HepG2 (cell line): ENCODE measurements at regions not wholly inside any gene's neighbourhood (a gene's known extent, or its start where the extent isn't known, plus 50 kb on each side); places are given as distances from the start of the nearest gene placed in this dataset.

Experiments used
- ADNP ChIP-seq: sonication (generic); formaldehyde crosslinking; IDR thresholded peaks from 2 replicates; pipeline ENCODE4 v1.4.0; 2020; ENCODE audit warnings: missing genetic modification reagents
- ATAD3A ChIP-seq: sonication (generic); formaldehyde crosslinking; IDR thresholded peaks from 2 replicates; pipeline ENCODE4 v1.4.0; 2020; ENCODE audit warnings: missing genetic modification reagents
- NFRKB ChIP-seq: fragments of 450-650 bp; IDR thresholded peaks from 2 replicates; pipeline ENCODE4 v1.6.1; 2017
- SMAD1 ChIP-seq: sonication (generic); formaldehyde crosslinking; IDR thresholded peaks from 2 replicates; pipeline ENCODE4 v1.4.0; 2020; ENCODE audit warnings: missing genetic modification reagents, low read depth, mild to moderate bottlenecking, borderline replicate concordance
- SMYD3 ChIP-seq: sonication (generic); formaldehyde crosslinking; IDR thresholded peaks from 2 replicates; pipeline ENCODE4 v1.8.1; 2023; ENCODE audit warnings: mild to moderate bottlenecking, missing genetic modification reagents
- STAT6 ChIP-seq: sonication (generic); formaldehyde crosslinking; IDR thresholded peaks from 2 replicates; pipeline ENCODE4 v1.4.0; 2020; ENCODE audit warnings: missing genetic modification reagents, mild to moderate bottlenecking, borderline replicate concordance
- ZNF501 ChIP-seq: sonication (generic); formaldehyde crosslinking; IDR thresholded peaks from 2 replicates; pipeline ENCODE4 v1.5.1; 2020; ENCODE audit warnings: mild to moderate bottlenecking, moderate library complexity, missing genetic modification reagents
- TF ChIP-seq, protein P1 (sequence below), 2 experiments: sonication (generic) in 1 of 2; formaldehyde crosslinking in 1 of 2; IDR thresholded peaks; 2 replicates each; pipeline versions ENCODE4 v1.6.1 to v1.9.0; 2014 to 2022; ENCODE audit warnings: antibody characterized with exemption in 1 of 2, borderline replicate concordance in 1 of 2, inconsistent platforms in 1 of 2, low read depth in 1 of 2, missing genetic modification reagents in 1 of 2

DNA sequence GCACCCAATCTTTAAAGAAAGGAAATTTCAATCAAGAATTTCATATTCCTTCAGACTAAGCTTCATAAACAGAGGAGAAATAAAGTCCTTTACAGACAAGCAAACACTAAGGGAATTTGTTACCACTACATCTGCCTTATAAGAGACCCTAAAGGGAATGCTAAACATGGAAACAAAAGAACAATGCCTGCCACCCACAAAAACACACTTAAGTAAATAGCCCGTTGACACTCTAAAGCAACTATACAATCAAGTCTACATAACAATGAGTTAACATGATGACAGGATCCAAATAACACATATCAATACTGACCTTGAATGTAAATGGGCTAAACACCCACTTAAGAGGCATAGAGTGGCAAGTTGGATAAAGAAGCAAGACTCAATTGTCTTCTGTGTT, 1056.9 kb upstream of the ATXN8OS start (continued):
- TF ChIP-seq SMAD1 (no peak), ZNF501 (CRISPR knock-in tag) (no peak), ADNP (CRISPR knock-in tag) (no peak), SMYD3 (CRISPR knock-in tag) (no peak), NFRKB (no peak), STAT6 (CRISPR knock-in tag) (no peak), ATAD3A (CRISPR knock-in tag) (no peak)
- TF ChIP-seq, protein P1, sequence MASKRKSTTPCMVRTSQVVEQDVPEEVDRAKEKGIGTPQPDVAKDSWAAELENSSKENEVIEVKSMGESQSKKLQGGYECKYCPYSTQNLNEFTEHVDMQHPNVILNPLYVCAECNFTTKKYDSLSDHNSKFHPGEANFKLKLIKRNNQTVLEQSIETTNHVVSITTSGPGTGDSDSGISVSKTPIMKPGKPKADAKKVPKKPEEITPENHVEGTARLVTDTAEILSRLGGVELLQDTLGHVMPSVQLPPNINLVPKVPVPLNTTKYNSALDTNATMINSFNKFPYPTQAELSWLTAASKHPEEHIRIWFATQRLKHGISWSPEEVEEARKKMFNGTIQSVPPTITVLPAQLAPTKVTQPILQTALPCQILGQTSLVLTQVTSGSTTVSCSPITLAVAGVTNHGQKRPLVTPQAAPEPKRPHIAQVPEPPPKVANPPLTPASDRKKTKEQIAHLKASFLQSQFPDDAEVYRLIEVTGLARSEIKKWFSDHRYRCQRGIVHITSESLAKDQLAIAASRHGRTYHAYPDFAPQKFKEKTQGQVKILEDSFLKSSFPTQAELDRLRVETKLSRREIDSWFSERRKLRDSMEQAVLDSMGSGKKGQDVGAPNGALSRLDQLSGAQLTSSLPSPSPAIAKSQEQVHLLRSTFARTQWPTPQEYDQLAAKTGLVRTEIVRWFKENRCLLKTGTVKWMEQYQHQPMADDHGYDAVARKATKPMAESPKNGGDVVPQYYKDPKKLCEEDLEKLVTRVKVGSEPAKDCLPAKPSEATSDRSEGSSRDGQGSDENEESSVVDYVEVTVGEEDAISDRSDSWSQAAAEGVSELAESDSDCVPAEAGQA (IDR thresholded peaks at IDR 0.05; ENCODE audit: low read depth) = no peak
- TF ChIP-seq, protein P1 (CRISPR knock-in tag; IDR thresholded peaks at IDR 0.05; ENCODE audit: borderline replicate concordance) = no peak
